HCT116 (cell line): ENCODE measurements at regions not wholly inside any gene's neighbourhood (a gene's known extent, or its start where the extent isn't known, plus 50 kb on each side); places are given as distances from the start of the nearest gene placed in this dataset.
A peak's percentile ranks its signal among the peaks of the same experiment; 100 is the strongest.

Source experiments
- ATAC-seq: fragments of 200-7000 bp; cut with Tn5 transposase; 2 replicates; pipeline ENCODE4 v1.9.1; 2020; ENCODE audit warnings: mild to moderate bottlenecking, moderate library complexity
- BruUV-seq: library from RNA; stranded (reverse); fragments of 400-500 nt; replicated peaks from 2 replicates; lab custom pipeline; 2021; lab: Mats Ljungman, UMichigan
- CTCF ChIA-PET: fragments of 300-600 bp; sonication (Branson Sonifier 250); formaldehyde crosslinking; loops from one replicate; lab custom pipeline; 2021; ENCODE audit warnings: antibody characterized with exemption; lab: Charles Lee
- POLR2A ChIA-PET: fragments of 300-600, 350-600 bp; sonication (Branson Sonifier 250); formaldehyde crosslinking; loops from one replicate; lab custom pipeline; 2021; ENCODE audit warnings: antibody characterized with exemption; lab: Charles Lee
- RAD21 ChIA-PET, 2 experiments: fragments of 300-600 bp; sonication (Branson Sonifier 250); formaldehyde crosslinking; loops; one replicate each; lab custom pipeline; 2023; ENCODE audit warnings: low total read pairs in 2 of 2; ENCODE audit not compliant: uncharacterized antibody in 2 of 2, unreplicated experiment in 2 of 2, low non-redundant PET in 1 of 2; lab: Charles Lee
- DNase-seq: peaks from one replicate; pipeline ENCODE4 v3.0.0-alpha.2; 2010; ENCODE audit warnings: low read depth, low spot score
- H2AFZ ChIP-seq: fragments of 200-600 bp; shearing (Covaris generic), sonication (generic); 2 replicates; pipeline ENCODE4 v1.6.1; 2017; ENCODE audit warnings: low read depth, mixed run types, mixed read lengths, antibody characterized with exemption, low read length; ENCODE audit not compliant: poor library complexity, severe bottlenecking
- H3K27ac ChIP-seq: 2 replicates; pipeline ENCODE4 v1.5.1; 2012; ENCODE audit warnings: low read depth, low read length
- H3K27me3 ChIP-seq: fragments of 200-600 bp; sonication (generic); 2 replicates; pipeline ENCODE4 v1.6.1; 2016; ENCODE audit warnings: mixed run types, low read length, mixed read lengths; ENCODE audit not compliant: insufficient read depth
- H3K36me3 ChIP-seq, 2 experiments: fragments of 200-500 bp in 1 of 2; fragments of 200-600 bp in 1 of 2; sonication (Bioruptor generic) in 1 of 2; sonication (generic) in 1 of 2; 2 replicates each; pipeline versions ENCODE4 v1.5.1 to v1.6.1; 2014 to 2016; ENCODE audit warnings: low read length in 2 of 2, inconsistent platforms in 1 of 2, mixed read lengths in 1 of 2, mixed run types in 1 of 2; ENCODE audit not compliant: insufficient read depth in 2 of 2, control insufficient read depth in 1 of 2
- H3K4me1 ChIP-seq, 2 experiments: fragments of 200-600 bp in 1 of 2; sonication (generic) in 1 of 2; 2 replicates each; pipeline versions ENCODE4 v1.5.1 to v1.6.1; 2012 to 2017; ENCODE audit warnings: low read length in 2 of 2, inconsistent platforms in 1 of 2, mild to moderate bottlenecking in 1 of 2, mixed read lengths in 1 of 2, mixed run types in 1 of 2, moderate library complexity in 1 of 2; ENCODE audit not compliant: insufficient read depth in 2 of 2, control insufficient read depth in 1 of 2
- H3K4me2 ChIP-seq: fragments of 200-600 bp; sonication (generic); 2 replicates; pipeline ENCODE4 v1.6.1; 2017; ENCODE audit warnings: mixed run types, low read length, mixed read lengths
- H3K4me3 ChIP-seq, 2 experiments: fragments of 200-600 bp in 1 of 2; sonication (generic) in 1 of 2; replicated peaks in 1 of 2; 2 replicates each; pipeline ENCODE4 v1.5.1; 2011 to 2016; ENCODE audit warnings: low read length in 2 of 2, control low read depth in 1 of 2, low read depth in 1 of 2, mild to moderate bottlenecking in 1 of 2, mixed read lengths in 1 of 2, mixed run types in 1 of 2
- H3K79me2 ChIP-seq: fragments of 200-600 bp; sonication (generic); 2 replicates; pipeline ENCODE4 v1.6.1; 2017; ENCODE audit warnings: mild to moderate bottlenecking, mixed run types, low read length, moderate library complexity, mixed read lengths; ENCODE audit not compliant: insufficient read depth
- H3K9ac ChIP-seq: fragments of 200-600 bp; sonication (generic); 2 replicates; pipeline ENCODE4 v1.6.1; 2016; ENCODE audit warnings: low read length, mixed read lengths
- H3K9me2 ChIP-seq: fragments of 200-600 bp; sonication (generic), shearing (Covaris generic); 2 replicates; pipeline ENCODE4 v1.6.1; 2017; ENCODE audit warnings: mixed run types, mild to moderate bottlenecking, moderate library complexity; ENCODE audit not compliant: insufficient read depth
- H3K9me3 ChIP-seq, 2 experiments: fragments of 200-500 bp in 1 of 2; fragments of 200-600 bp in 1 of 2; sonication (Bioruptor generic) in 1 of 2; sonication (generic) in 1 of 2; 2 replicates each; pipeline ENCODE4 v1.6.1; 2014 to 2017; ENCODE audit warnings: low read length in 2 of 2, mixed read lengths in 2 of 2, inconsistent platforms in 1 of 2, low read depth in 1 of 2, mild to moderate bottlenecking in 1 of 2, mixed run types in 1 of 2, moderate library complexity in 1 of 2; ENCODE audit not compliant: control insufficient read depth in 1 of 2, insufficient read depth in 1 of 2
- H4K20me1 ChIP-seq: fragments of 200-600 bp; sonication (generic), shearing (Covaris generic); 2 replicates; pipeline ENCODE4 v1.6.1; 2017; ENCODE audit warnings: mixed run types, mild to moderate bottlenecking, moderate library complexity; ENCODE audit not compliant: insufficient read depth
- CBX3 ChIP-seq: IDR thresholded peaks from 2 replicates; pipeline ENCODE4 v1.6.1; 2012; ENCODE audit warnings: low read depth
- CEBPB ChIP-seq: IDR thresholded peaks from 2 replicates; pipeline ENCODE4 v1.6.1; 2012; ENCODE audit warnings: low read depth
- EGR1 ChIP-seq: IDR thresholded peaks from 2 replicates; pipeline ENCODE4 v1.6.1; 2012; ENCODE audit warnings: low read depth
- EZH2phosphoT487 ChIP-seq: fragments of 200-600 bp; IDR thresholded peaks from 2 replicates; pipeline ENCODE4 v1.6.1; 2018; ENCODE audit warnings: antibody characterized with exemption, borderline replicate concordance
- FOSL1 ChIP-seq: IDR thresholded peaks from 2 replicates; pipeline ENCODE4 v1.6.1; 2012; ENCODE audit warnings: low read depth
- JUND ChIP-seq: IDR thresholded peaks from 2 replicates; pipeline ENCODE4 v1.6.1; 2012
- POLR2A ChIP-seq: IDR thresholded peaks from 2 replicates; pipeline ENCODE4 v1.7.0; 2011; ENCODE audit warnings: borderline replicate concordance; ENCODE audit not compliant: insufficient read depth, insufficient read length; ENCODE audit errors: extremely low read depth
- POLR2AphosphoS5 ChIP-seq: IDR thresholded peaks from 2 replicates; pipeline ENCODE4 v1.6.1; 2011; ENCODE audit warnings: mild to moderate bottlenecking, low read depth, low read length, moderate library complexity
- SIN3A ChIP-seq: IDR thresholded peaks from 2 replicates; pipeline ENCODE4 v1.6.1; 2012; ENCODE audit warnings: low read depth
- SP1 ChIP-seq: IDR thresholded peaks from 2 replicates; pipeline ENCODE4 v1.6.1; 2012; ENCODE audit warnings: low read depth
- SRF ChIP-seq: IDR thresholded peaks from 2 replicates; pipeline ENCODE4 v1.6.1; 2012; ENCODE audit warnings: low read depth
- TCF7L2 ChIP-seq: IDR thresholded peaks from 2 replicates; pipeline ENCODE4 v1.7.0; 2011; ENCODE audit warnings: borderline replicate concordance, inconsistent platforms; ENCODE audit not compliant: insufficient read depth, insufficient read length; ENCODE audit errors: extremely low read depth
- YY1 ChIP-seq: IDR thresholded peaks from 2 replicates; pipeline ENCODE4 v1.6.1; 2011; ENCODE audit warnings: low read length, low read depth, moderate library complexity, mild to moderate bottlenecking; ENCODE audit not compliant: insufficient replicate concordance; ENCODE audit errors: extremely low read depth
- ZBTB33 ChIP-seq: IDR thresholded peaks from 2 replicates; pipeline ENCODE4 v1.6.1; 2011; ENCODE audit warnings: mild to moderate bottlenecking, low read length, moderate library complexity; ENCODE audit not compliant: insufficient replicate concordance; ENCODE audit errors: extremely low read depth
- ZFX ChIP-seq: fragments of 450-650 bp; IDR thresholded peaks from 2 replicates; pipeline ENCODE4 v1.6.1; 2017
- ZNF274 ChIP-seq: fragments of 200-500 bp; sonication (Bioruptor generic); IDR thresholded peaks from 2 replicates; pipeline ENCODE4 v1.6.1; 2014; ENCODE audit warnings: mild to moderate bottlenecking, low read depth, low read length, inconsistent platforms
- intact Hi-C: fragments of 100-400 bp; cut with micrococcal nuclease; formaldehyde crosslinking; loops from 2 replicates; pipeline ENCODE4 v1.10.0; 2022
- TF ChIP-seq, protein P1 (sequence below): IDR thresholded peaks from 2 replicates; pipeline ENCODE4 v1.6.1; 2012

DNA sequence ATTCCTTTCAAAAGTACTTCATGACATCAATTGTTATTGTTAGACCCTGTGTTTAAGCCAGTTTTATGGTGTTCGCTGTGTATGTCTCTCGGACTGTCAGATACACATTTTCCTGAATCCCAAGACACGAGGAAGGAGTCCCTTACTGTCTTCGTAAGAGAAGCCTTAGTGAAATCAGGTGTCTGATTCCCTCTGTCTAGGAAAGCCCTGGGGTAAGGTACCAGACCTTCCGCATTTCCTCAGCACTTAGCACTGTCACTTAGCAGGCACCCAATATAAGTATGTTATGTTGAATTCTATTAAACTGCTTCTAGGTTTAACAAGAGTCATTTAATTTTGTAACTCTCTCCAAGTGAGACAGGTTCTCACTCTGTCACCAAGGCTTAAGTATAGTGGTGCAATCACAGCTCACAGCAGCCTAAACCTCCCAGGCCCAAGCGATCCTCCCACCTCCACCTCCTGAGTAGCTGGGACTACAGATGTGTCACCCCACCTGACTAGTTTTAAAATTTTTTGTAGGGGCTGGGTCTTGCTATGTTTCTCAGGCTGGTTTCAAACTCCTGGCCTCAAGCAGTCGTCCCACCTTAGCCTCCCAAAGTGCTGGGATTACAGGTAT lies 111.0 kb downstream of the BBS10 start:
- POLR2A ChIA-PET: no interaction called here
- no peak for TF ChIP-seq SP1
- TF ChIP-seq, protein P1, sequence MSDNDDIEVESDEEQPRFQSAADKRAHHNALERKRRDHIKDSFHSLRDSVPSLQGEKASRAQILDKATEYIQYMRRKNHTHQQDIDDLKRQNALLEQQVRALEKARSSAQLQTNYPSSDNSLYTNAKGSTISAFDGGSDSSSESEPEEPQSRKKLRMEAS: no peak
- RAD21 ChIA-PET: no interaction called here
- Histone ChIP-seq H3K4me3 (no peak overlapping the region), H4K20me1 (no peaks in the 10 kb centered on the region), H3K79me2 (no peaks in the 10 kb centered on the region), H3K4me2 (peak overlapping the region; percentile 53), H3K36me3 (no peaks in the 10 kb centered on the region), H2AFZ (peak overlapping the region; percentile 45), H3K9ac (no peak overlapping the region), H3K4me1 (peaks cover 7 to 16% of the 10 kb centered on the region in 2 experiments; a peak in 3 of 4 replicates), H3K9me2 (no peaks in the 10 kb centered on the region), H3K27ac (no peak overlapping the region), H3K9me3 (no peaks in the 10 kb centered on the region), H3K27me3 (no peaks in the 10 kb centered on the region)
- CTCF ChIA-PET: no interaction called here
- intact Hi-C loops: no loop called here
- DNase-seq: no peak
- peak; percentile 36; the same call in 1 of the 2 replicates for ATAC-seq
- no TSS peak for BruUV-seq

DNA sequence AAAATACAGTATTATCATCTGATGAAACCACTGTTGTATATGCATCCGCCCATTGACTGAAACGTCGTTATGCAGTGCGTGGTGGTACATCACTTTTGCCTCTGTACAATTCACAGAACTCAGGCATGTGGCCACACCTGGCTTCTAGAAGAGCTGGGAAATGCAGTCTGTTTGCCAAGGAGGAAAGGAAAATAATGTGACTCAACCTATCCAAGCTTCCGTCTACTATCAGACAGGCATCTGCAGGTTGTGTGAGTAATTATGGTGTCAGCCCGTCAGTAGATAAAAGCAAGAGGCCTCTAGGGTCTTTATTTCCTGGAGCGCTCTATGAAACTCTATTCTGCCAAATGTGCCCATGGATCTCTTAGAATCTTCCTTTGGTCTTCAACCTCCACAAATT lies 111.6 kb downstream of the BBS10 start:
- no TSS peak for BruUV-seq
- TF ChIP-seq JUND (peak; percentile 78), ZFX (no peak), POLR2AphosphoS5 (peak; percentile 32; the same call in 1 of the 2 replicates), SRF (no peak), CBX3 (peak; percentile 68; the same call in 1 of the 2 replicates), FOSL1 (peak; percentile 86), YY1 (no peak), SP1 (peak; percentile 78), EZH2phosphoT487 (no peak), CEBPB (peak; percentile 65), ZNF274 (no peak), POLR2A (no peak), EGR1 (no peak), SIN3A (0 out of 2 replicates have a peak, but pooled peaks have one; percentile 54), ZBTB33 (no peak), TCF7L2 (peak; percentile 43)
- TF ChIP-seq, protein P1: peak; percentile 86
- Histone ChIP-seq H2AFZ (peak overlapping the region; percentile 76), H3K9me2 (no peaks in the 10 kb centered on the region), H3K9ac (no peak overlapping the region), H3K4me1 (peaks cover 7 to 16% of the 10 kb centered on the region in 2 experiments; a peak in 3 of 4 replicates), H3K27ac (no peak overlapping the region), H4K20me1 (no peaks in the 10 kb centered on the region), H3K36me3 (no peaks in the 10 kb centered on the region), H3K27me3 (no peaks in the 10 kb centered on the region), H3K4me2 (peak overlapping the region; percentile 53), H3K9me3 (no peaks in the 10 kb centered on the region), H3K4me3 (no peak overlapping the region), H3K79me2 (no peaks in the 10 kb centered on the region)
- ATAC-seq: peak; percentile 80
- POLR2A ChIA-PET: no interaction called here
- RAD21 ChIA-PET: no interaction called here
- DNase-seq: peak; percentile 58
- CTCF ChIA-PET: no interaction called here
- intact Hi-C loops: no loop called here
